ENCODE measurements at regions not wholly inside any gene's neighbourhood (a gene's known extent, or its start where the extent isn't known, plus 50 kb on each side); places are given as distances from the start of the nearest gene placed in this dataset.
A peak's percentile ranks its signal among the peaks of the same experiment; 100 is the strongest.

DNA sequence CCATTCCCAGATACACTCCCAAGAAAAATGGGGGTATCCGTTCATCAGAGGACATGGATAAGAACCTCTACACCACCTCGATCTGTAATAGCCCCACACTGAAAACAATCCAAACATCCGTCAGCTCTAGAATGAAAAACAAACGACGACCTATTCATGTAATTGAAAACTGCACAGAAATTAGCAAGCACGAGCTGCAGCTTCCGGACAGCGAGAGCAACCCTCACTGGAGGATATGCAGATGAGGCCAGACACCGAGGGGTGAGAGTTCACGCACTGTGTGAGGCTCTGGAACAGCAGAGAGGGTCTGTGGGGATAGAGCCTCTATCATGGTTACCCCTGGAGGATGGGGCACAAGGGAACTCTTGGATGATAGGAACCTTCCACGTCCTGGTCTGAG lies 143.9 kb upstream of the NCOR2 start:
- TF ChIP-seq CTCF (IDR thresholded peaks at IDR 0.05; ENCODE audit: low read depth, low read length): no peak
- Histone ChIP-seq H3K4me3 (no peak overlapping the region), H3K27me3 (no peaks in the 10 kb centered on the region), H3K27ac (no peak overlapping the region), H3K9me3 (ENCODE audit: low read depth) (no peaks in the 10 kb centered on the region), H3K4me1 (ENCODE audit: low read depth) (no peaks in the 10 kb centered on the region), H3K36me3 (no peaks in the 10 kb centered on the region)
- DNase-seq (ENCODE audit: low read depth in 1 of 2, low spot score in 1 of 2): no peak

- H3K27me3 ChIP-seq: no peaks in the 10 kb centered on the region
- no peak overlapping the region for H3K4me3 ChIP-seq
- no peaks in the 10 kb centered on the region for H3K4me1 ChIP-seq (ENCODE audit: low read depth)
- TF ChIP-seq CTCF (IDR thresholded peaks at IDR 0.05; ENCODE audit: low read depth, low read length): peak; percentile 34
- H3K9me3 ChIP-seq (ENCODE audit: low read depth): no peaks in the 10 kb centered on the region
- H3K27ac ChIP-seq: no peak overlapping the region
- H3K36me3 ChIP-seq: no peaks in the 10 kb centered on the region
- DNase-seq (ENCODE audit: low read depth in 1 of 2, low spot score in 1 of 2): peak in 1 of 2 donors; percentile 68
These were observed 142.6 kb upstream of the NCOR2 start for GRCh38 chr12:124709722-124710687.

- Histone ChIP-seq H3K36me3 (no peaks in the 10 kb centered on the region), H3K4me3 (no peak overlapping the region), H3K27ac (no peak overlapping the region), H3K4me1 (ENCODE audit: low read depth) (no peaks in the 10 kb centered on the region), H3K9me3 (ENCODE audit: low read depth) (no peaks in the 10 kb centered on the region), H3K27me3 (no peaks in the 10 kb centered on the region)
- TF ChIP-seq CTCF (IDR thresholded peaks at IDR 0.05; ENCODE audit: low read depth, low read length): no peak
- no peak for DNase-seq (ENCODE audit: low read depth in 1 of 2, low spot score in 1 of 2)
These were observed 139.9 kb upstream of the NCOR2 start for GRCh38 chr12:124707316-124707715.

DNA sequence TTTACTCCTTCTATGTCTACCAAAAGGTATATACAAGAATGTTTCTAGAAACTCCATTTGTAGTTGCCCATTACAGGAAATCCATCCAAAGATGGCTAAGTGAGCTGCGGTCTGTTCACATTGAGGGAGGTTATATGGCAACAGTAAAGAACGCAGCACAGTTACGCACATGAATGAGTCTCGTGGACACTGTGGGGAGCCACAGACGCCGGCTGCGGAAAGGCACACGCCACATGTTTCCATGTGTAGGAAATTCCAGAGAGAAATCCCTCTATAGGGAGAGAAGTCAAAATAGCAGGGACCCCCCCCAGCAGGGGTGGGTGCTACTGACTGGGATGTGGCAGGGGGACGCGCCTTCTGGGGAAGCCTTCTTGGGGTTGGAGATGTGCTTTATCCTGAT lies 139.0 kb upstream of the NCOR2 start:
- Histone ChIP-seq H3K4me3 (no peak overlapping the region), H3K27ac (no peak overlapping the region), H3K27me3 (no peaks in the 10 kb centered on the region), H3K36me3 (no peaks in the 10 kb centered on the region), H3K9me3 (ENCODE audit: low read depth) (no peaks in the 10 kb centered on the region), H3K4me1 (ENCODE audit: low read depth) (no peaks in the 10 kb centered on the region)
- DNase-seq (ENCODE audit: low read depth in 1 of 2, low spot score in 1 of 2): no peak
- TF ChIP-seq CTCF (IDR thresholded peaks at IDR 0.05; ENCODE audit: low read depth, low read length): no peak

DNA sequence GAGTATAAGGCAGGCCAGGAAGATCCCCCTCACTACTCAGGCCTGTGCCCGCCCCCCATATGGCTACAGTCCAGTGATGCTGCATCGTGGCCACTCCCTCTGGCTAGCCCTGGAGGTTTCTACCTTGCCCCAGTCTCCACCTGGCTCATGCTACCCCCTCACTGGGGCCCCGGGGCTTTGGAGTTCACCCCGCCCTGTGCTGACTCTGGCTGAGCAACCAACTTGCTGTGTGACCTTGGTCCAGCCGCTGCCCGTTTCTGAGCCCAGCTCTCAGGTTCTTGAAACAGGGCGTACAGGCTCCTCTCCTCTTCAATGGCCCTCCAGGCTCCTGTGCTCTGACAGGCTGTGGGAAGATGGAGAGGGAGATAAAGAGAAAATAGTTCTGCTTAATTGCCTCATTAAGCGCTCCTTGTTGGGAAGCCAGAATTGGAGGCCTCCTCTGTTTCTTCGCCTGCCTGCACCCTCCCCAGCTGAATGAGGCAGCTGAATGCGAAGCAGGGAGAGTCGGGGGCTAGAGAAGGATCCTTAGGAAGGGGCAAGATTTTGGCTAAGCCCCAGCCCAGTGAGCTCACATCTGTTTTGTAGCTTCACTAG lies 138.2 kb upstream of the NCOR2 start:
- Histone ChIP-seq H3K27me3 (no peaks in the 10 kb centered on the region), H3K27ac (no peak overlapping the region), H3K4me1 (ENCODE audit: low read depth) (no peaks in the 10 kb centered on the region), H3K4me3 (no peak overlapping the region), H3K36me3 (no peaks in the 10 kb centered on the region), H3K9me3 (ENCODE audit: low read depth) (no peaks in the 10 kb centered on the region)
- DNase-seq (ENCODE audit: low read depth in 1 of 2, low spot score in 1 of 2): no peak
- TF ChIP-seq CTCF (IDR thresholded peaks at IDR 0.05; ENCODE audit: low read depth, low read length): no peak

All from cardiac muscle cell (in vitro differentiated cells and primary cell).